ENCODE measurements at regions not wholly inside any gene's neighbourhood (a gene's known extent, or its start where the extent isn't known, plus 50 kb on each side); places are given as distances from the start of the nearest gene placed in this dataset.
"Not testable (repeated sequence)": the region's sequence is repeated elsewhere in the genome, so short reads cannot be mapped to it uniquely, and the experiment has no call there.

GRCh38 chr5:21274361-21274760 is 1286.4 kb upstream of the CDH18 start:
- TF ChIP-seq POLR2A, CTCF (IDR thresholded peaks at IDR 0.05): not testable (repeated sequence)
